GM18499 (cell line): ENCODE measurements at regions not wholly inside any gene's neighbourhood (a gene's known extent, or its start where the extent isn't known, plus 50 kb on each side); places are given as distances from the start of the nearest gene placed in this dataset.

Experiments
- ATAC-seq: cut with Tn5 transposase; IDR thresholded peaks from one replicate; pipeline ENCODE4 v1.9.1; 2021; ENCODE audit warnings: moderate number of reproducible peaks; ENCODE audit not compliant: insufficient read depth, unreplicated experiment

DNA sequence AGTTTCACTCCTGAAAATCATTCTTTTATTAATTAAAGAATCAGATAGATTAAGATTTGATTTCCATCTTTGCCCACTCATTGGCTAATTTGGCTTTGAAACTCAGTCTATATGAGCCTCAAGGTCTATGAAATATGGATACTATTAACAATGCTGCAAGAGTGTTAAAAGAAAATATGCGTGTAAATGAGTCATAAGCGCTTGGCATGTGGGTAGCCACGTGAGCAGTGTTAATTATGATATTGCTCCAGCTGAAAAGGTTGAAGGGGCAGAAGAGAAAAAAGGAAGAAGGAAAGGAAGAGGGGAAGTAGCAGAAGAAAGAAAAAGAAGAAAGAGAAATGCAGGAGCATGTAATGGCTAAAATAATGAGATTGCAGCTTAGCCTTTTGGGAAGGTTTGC, 151.4 kb downstream of the CHRM3 start:
- no peak for ATAC-seq

- no peak for ATAC-seq
These were observed 152.0 kb downstream of the CHRM3 start for GRCh38 chr1:239538239-239538988.

DNA sequence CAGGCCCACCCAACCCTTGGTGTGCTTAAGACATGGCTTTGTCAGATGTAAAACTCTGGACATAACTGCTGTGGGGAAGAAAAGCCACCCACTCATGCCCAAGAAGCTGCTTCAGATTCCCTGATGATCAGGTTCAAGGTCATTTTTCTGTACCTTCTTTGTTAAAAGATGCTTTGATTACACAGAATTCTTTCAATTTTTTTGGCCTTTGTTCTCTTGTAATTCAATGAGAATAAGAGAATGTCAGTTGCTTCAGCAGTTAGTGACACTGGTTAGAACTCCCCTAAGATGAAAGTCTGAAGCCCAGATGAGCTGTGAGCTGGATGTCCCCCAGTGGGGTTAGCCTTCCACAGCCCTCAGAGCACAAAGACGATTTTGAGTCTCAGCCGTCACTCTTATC, 152.7 kb downstream of the CHRM3 start:
- no peak for ATAC-seq

GRCh38 chr1:239539812-239540211, 153.4 kb downstream of the CHRM3 start:
- ATAC-seq = no peak

GRCh38 chr1:239543873-239544272, 157.5 kb downstream of the CHRM3 start:
- ATAC-seq = no peak

- ATAC-seq = no peak
These were observed 159.1 kb downstream of the CHRM3 start for GRCh38 chr1:239545466-239545865.

- no peak for ATAC-seq
These were observed 161.6 kb downstream of the CHRM3 start for GRCh38 chr1:239547987-239548386.

- ATAC-seq = no peak
These were observed 163.8 kb downstream of the CHRM3 start for GRCh38 chr1:239550178-239550577.

- ATAC-seq = no peak
These were observed 169.0 kb downstream of the CHRM3 start for GRCh38 chr1:239555350-239555749.

- no peak for ATAC-seq
These were observed 172.2 kb downstream of the CHRM3 start for GRCh38 chr1:239558559-239558958.

GRCh38 chr1:239558991-239559390, 172.6 kb downstream of the CHRM3 start:
- no peak for ATAC-seq

- ATAC-seq = no peak
These were observed 174.6 kb downstream of the CHRM3 start for GRCh38 chr1:239560921-239561320.

DNA sequence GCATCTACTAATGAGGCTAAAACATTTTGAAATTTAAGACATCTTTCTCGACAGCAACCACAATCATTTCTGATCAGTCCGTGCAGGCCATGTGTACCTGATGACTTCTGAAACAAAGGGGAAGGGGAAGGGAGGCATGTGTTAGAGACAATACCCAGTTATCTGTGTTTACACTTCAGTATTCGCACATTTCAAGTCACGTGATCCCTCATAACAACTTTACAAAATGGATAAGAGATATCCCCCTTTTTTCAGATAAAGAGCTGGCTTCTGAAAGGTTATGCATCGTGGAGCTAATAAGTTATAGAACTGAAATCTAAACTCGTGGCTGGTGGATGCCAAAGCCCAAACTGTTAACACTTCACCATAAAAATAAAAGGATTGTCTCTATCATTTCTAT, 175.7 kb downstream of the CHRM3 start:
- ATAC-seq = no peak

DNA sequence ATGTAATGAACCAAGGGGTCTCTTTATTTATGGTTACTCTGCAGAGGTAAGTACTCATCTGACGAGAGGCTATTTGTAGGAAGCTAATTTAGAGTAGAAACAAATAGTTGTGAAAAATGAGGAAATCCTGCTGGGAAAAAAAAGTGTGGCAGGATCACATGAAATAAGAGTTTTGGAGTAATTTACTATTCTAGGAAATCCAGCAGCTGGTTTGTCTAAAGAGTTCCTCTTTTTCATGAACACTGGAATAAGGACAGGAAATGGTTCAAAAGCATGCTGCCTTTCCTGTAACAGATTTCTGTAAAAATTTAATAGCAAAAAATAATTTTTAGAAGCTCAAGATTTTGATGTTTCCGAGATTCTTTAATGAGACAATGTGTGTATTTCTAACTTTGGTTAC, 177.3 kb downstream of the CHRM3 start:
- no peak for ATAC-seq

- ATAC-seq = no peak
These were observed 179.7 kb downstream of the CHRM3 start for GRCh38 chr1:239566074-239566473.

DNA sequence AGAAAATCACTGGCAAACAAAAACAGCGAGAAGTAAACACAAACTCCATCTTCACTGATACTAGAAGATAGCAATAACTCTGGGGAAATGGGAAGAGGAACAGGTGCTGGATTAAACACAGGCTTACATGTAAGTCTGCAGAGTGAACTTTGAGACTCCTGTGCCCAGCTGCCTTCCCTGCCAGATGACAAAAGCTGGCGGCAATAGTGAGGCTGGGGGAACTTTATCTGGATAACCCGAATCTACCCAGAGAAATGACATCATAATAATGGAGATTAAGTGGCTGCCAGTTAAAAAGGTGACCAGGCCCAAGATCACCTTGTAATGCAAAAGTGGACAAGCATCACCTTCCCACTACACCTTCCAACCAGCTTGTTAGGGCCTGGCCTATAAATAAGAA, 184.5 kb downstream of the CHRM3 start:
- no peak for ATAC-seq

- ATAC-seq = no peak
These were observed 185.8 kb downstream of the CHRM3 start for GRCh38 chr1:239572183-239572582.

DNA sequence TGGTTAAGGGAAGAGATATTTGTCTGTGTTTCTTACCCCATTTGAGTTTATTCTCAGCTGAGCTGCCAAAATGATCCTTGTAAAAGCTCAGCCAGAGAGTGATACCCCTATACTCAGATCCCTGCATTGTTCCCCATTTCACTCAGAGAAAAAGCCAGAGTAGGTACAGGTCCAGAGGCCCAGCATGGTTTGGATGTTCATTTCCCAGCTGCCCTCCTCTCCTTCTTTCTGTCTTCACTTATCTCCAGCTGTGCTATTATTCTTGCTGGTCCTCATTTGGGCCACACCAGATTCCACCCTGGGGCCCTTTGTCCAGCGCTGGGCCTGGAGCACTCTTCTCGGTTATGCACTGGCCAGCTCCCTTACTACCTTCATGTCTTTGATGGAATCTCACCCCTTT, 187.7 kb downstream of the CHRM3 start:
- ATAC-seq = no peak

DNA sequence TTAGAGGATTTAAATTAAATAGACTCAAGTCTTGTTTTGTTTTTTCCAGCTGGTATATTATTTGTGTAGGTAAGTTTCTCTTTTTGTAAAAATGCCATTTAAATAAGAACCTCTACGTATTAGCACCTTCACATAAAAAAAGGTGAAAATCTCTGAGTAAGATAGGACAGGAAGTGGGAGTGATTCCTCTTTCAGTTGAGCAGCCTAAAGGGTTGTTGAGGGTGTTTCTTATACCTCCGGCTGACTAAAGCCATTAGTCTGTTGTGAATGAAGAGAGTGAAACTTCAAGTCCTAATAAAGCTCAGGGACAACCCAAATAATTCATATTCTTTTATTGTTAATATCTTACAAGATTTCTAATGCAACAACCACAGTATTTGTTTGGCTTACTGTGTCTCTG, 188.7 kb downstream of the CHRM3 start:
- no peak for ATAC-seq

GRCh38 chr1:239583536-239583935, 197.2 kb downstream of the CHRM3 start:
- no peak for ATAC-seq

- ATAC-seq = no peak
These were observed 199.8 kb downstream of the CHRM3 start for GRCh38 chr1:239586128-239586527.

DNA sequence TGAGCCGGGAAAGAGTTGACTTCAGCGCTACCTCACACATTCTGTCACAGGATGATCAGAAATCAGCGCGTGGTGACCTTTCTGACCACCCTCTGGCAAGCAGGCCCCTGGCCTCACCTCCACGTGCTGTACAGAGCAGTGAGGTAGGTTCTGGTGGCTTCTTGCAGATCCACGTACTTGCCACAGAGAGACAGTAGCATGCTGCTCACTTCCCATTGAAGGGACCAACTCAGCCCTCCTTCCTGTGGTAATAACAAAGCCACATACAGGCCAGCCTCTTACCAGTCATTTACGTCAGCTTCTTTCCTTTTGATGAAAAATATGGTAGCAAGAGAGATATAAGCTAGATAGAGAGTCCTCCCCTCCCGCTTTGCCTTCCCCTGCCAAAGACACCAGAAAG, 200.7 kb downstream of the CHRM3 start:
- ATAC-seq = no peak
